Fibroblast of peridontal ligament (primary cell): ENCODE measurements at regions not wholly inside any gene's neighbourhood (a gene's known extent, or its start where the extent isn't known, plus 50 kb on each side); places are given as distances from the start of the nearest gene placed in this dataset.

Experiments used
- DNase-seq: peaks from one replicate; pipeline ENCODE4 v3.0.0-alpha.2; 2010; ENCODE audit errors: extremely low read depth

DNA sequence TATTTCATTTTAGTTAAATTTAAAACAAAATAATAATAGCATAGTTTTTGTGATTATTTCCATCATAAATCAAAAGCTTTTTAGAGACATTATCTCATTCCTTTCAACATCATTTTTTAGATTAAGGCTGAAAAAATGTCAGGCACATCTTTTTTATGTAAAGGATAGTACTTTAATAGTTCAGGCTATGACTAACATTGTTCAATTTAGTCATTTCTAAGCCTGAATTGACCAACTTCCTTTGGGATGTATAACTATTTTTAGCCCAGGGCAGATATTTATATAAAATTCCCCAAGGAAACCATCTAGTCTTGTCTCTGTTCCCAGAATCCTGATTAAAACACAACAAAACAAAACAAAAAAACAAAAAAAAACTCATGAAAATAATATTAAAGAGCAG is 145.6 kb upstream of the PCDH18 start:
- DNase-seq: peak; percentile 90

- DNase-seq: no peak
These were observed 144.2 kb upstream of the PCDH18 start for GRCh38 chr4:137676357-137676998.

GRCh38 chr4:137674066-137674465 is 141.8 kb upstream of the PCDH18 start:
- DNase-seq: peak; percentile 35

DNA sequence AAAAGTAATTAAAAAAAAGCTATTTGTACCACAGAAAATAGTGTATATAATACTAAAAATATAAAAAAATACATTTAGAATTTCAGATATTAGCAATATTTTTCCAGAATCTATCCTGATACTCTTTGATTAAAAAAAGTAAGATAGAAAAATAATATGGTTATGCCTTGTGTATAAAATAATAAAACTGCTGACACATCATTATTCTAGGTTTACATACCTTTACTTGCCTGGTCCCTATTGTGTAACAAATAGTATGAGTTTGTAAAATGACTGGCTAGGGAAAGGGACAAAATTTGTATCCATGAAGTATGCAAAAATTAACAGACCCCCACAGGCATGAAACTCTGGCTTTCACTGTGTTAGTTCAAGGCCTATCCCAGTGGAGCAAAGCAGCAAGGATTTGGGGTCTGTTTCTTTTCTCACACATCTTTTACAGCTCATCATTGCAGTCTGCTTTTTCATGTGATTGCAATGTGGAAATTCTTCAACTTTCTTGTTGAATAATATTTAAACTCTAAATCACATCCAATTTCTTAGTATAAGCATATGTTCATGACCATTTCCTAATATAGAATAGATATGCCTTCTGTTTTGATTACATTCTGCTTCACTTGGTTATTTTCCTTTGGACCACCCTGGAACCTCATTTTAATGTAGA is 136.7 kb upstream of the PCDH18 start:
- DNase-seq: peak; percentile 23

GRCh38 chr4:137664416-137664815 is 132.1 kb upstream of the PCDH18 start:
- DNase-seq: no peak

DNA sequence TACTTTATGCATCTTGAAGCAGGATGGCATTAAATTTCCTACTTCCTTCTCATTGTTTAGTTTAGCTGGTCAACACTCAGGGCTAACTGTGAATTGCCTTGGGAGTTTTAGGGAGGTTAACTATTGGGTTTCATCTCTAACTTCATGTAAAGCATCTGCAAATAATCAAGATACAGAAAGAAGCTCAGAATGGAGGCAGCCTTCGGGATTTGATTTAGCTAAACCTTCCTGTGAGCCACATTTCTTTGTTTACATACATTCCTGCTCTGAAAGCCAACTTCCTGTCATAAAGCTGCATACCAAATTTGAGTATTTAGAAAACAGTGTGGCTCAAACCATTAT is 131.7 kb upstream of the PCDH18 start:
- peak; percentile 99 for DNase-seq

GRCh38 chr4:137663251-137664045 is 131.2 kb upstream of the PCDH18 start:
- peak; percentile 59 for DNase-seq

- DNase-seq: no peak
These were observed 129.4 kb upstream of the PCDH18 start for GRCh38 chr4:137661693-137662092.

DNA sequence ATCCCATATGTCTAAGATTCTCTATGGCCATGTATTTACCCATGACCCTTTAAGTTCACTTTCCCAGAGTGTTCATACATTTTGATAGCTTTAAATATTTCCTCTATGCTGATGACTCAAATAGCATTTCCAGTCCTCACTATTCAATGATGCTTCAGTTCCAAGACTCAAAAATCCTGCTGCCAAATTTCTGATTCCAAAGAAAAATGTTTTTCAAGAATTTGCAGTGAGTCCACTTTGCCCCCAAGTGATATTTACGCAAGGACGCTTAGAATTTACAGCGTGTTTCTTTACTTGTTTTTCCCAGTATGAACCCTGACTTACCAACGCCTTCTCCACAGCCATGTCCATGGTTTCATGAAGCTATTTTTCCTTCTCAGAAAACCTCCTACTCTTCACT is 127.9 kb upstream of the PCDH18 start:
- DNase-seq: peak; percentile 60

DNA sequence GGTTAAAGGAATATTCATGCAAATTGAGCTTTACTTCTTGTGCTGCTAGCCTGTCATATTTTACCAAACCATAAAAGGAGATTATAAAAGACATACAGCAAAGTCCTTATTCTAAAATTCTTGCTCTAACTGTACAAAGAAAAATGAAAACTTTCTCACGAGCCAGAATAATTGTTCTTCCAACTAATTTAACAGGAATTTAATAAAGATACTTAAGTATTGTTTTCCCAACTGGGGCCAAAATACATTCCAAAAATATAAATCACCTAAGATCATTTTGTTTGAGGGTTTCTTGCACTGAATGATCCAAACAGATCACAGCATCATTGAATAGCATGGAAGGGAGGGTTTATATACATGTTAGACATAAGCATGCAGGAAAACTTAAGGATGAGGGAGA is 127.1 kb upstream of the PCDH18 start:
- peak; percentile 52 for DNase-seq

GRCh38 chr4:137656661-137657060 is 124.4 kb upstream of the PCDH18 start:
- DNase-seq: no peak

DNA sequence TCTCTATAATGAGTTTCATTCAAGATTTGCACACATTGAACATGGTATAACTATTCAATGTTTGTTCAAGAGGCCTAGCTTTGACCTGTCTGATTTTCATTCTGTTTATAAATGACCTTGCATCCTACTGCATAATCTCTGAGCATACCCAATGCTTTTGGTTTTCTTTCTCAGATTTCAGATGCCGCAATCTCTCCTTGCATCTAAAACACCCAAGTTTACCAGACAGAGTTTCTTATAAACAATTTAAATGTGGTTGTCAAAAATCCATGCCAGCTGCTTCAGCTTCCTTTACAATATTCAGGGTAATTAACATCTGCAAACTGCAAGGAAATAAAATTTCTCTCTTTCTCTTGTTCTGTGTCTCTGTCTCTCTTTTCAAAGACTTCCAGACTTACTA is 123.0 kb upstream of the PCDH18 start:
- peak; percentile 76 for DNase-seq

- peak; percentile 61 for DNase-seq
These were observed 118.8 kb upstream of the PCDH18 start for GRCh38 chr4:137651128-137651527.

DNA sequence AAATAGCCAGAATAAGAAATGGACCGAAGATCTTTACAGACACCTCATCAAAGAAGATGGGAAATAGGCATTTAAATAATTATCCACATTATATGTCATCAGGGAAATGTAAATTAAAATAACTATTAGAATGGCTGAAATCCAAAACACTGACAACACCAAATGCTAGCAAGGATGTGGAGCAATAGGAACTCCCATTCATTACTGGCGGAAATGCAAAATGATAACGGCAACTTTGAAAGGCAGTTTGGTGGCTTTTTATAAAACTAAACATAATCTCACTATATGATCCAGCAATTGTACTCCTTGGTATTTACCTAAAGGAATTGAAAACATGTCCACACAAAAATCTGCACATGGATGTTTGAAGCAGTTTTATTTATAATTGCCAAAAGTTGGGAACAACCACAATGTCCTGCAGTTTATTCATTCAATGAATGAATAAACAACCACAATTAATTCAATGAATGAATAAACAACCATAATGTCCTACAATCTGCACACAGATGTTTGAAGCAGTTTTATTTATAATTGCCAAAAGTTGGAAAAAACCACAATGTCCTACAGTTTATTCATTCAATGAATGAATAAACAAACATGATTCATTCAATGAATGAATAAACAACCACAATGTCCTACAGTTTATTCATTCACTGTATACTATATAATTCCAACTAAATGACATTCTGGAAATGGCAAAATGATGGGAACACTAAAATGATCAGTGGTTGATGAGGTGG is 117.6 kb upstream of the PCDH18 start:
- DNase-seq: peak; percentile 49

- no peak for DNase-seq
These were observed 116.2 kb upstream of the PCDH18 start for GRCh38 chr4:137648531-137648930.

- DNase-seq: no peak
These were observed 115.1 kb upstream of the PCDH18 start for GRCh38 chr4:137647375-137647774.

GRCh38 chr4:137644201-137644600 is 111.9 kb upstream of the PCDH18 start:
- peak; percentile 62 for DNase-seq

DNA sequence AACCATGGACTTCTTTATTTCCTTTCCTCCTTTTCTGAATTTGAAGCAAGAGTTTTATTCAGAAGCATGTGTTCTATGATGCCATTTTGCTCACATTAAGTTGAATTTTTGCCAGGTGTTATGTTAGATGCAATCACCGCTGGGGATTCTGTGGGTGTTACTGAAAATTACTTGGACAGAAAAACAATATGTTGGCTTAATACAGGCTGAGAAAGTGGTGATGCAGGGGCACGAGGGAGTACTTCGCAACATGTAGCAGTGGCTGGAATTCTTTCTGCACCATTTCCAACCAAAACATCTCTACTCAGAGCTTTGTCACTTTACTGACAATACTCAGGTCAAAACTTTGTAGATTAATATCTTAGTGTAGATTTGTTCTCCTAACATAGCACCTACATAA is 109.2 kb upstream of the PCDH18 start:
- peak; percentile 80 for DNase-seq

- no peak for DNase-seq
These were observed 108.5 kb upstream of the PCDH18 start for GRCh38 chr4:137640838-137641158.

- DNase-seq: no peak
These were observed 108.0 kb upstream of the PCDH18 start for GRCh38 chr4:137640156-137640837.

GRCh38 chr4:137638934-137639333 is 106.6 kb upstream of the PCDH18 start:
- DNase-seq: no peak

DNA sequence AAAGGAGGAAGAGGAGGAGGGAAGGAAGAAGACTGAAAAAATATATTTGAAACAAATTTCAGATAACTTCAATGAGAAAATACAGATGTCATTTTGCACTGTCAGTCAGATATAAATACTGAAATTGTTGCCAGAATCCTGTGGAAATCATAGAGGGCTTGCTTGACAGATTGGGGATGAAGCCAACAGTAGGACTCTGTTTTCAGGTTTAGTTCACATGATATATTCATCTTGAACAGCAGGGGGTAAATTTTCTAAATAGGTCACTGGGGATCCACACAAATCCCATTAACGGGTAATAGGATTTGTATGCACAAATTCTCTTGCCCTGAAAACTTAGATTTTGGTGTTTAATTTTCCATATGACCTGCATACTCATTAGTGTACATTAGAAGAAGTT is 103.3 kb upstream of the PCDH18 start:
- DNase-seq: peak; percentile 27
